ENCODE measurements at regions not wholly inside any gene's neighbourhood (a gene's known extent, or its start where the extent isn't known, plus 50 kb on each side); places are given as distances from the start of the nearest gene placed in this dataset.

GRCh38 chr2:2688254-2688653, 357.2 kb upstream of the MYT1L start:
- no peak for DNase-seq (ENCODE audit: extremely low spot score)
- no peak for TF ChIP-seq CTCF (IDR thresholded peaks at IDR 0.05; ENCODE audit: control extremely low read depth, extremely low read depth, low read depth, missing control alignments)
- ChIA-PET POLR2A (no interaction called here), CTCF (no interaction called here)

DNA sequence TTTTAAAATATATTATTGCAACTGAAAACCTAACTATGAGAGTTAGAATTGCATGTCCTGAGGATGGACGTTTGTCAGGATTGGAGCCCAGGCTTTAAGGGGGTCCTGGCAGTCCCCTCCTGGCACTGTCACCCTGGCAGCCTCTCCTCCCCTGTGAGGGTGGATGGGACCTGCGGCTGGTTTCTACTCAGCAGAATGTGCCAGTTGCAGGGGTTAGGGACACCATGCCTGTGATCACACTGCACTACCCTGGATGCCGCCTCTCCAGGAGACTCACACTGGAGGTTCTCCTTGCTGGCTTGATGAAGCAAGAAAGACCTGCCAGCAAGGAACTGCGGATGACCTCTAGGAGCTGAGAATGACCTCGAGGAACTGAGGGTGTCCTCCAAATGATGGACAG, 356.7 kb upstream of the MYT1L start:
- no peak for DNase-seq (ENCODE audit: extremely low spot score)
- TF ChIP-seq CTCF (IDR thresholded peaks at IDR 0.05; ENCODE audit: control extremely low read depth, extremely low read depth, low read depth, missing control alignments), result no peak
- POLR2A ChIA-PET, result no interaction called here
- CTCF ChIA-PET, result no interaction called here

GRCh38 chr2:2686222-2686621, 355.1 kb upstream of the MYT1L start:
- no peak for TF ChIP-seq CTCF (IDR thresholded peaks at IDR 0.05; ENCODE audit: control extremely low read depth, extremely low read depth, low read depth, missing control alignments)
- DNase-seq (ENCODE audit: extremely low spot score), result no peak
- ChIA-PET POLR2A (no interaction called here), CTCF (no interaction called here)

DNA sequence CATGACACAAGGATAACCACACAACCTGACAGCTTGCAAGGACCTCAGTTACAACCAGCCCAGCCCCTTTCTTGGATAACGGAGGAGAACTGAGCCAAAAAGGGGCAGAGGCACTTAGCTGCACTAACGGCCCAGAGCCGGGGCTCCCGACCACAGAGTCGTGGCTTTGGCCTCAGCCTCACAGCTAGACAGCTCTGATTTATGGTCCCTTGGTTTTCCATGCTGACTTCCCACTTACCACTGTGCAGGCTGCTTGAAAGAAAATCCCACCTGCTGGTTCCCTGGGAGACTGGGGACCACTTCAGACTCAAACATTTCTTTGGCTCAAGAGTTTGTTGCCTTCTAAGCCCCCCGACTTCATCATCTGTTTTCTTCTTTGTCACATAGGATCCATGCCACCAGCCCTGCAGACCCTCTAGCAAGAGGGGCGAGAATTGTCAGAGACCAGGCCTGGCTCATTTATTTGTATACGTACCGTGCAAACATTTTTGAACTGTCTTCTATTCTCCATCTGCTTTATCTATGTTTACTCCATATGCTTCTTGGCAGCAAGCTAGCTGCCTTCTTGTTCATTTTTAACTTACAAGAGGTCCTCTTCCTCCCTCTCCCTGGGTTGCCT, 352.6 kb upstream of the MYT1L start:
- DNase-seq (ENCODE audit: extremely low spot score), result no peak
- TF ChIP-seq CTCF (IDR thresholded peaks at IDR 0.05; ENCODE audit: control extremely low read depth, extremely low read depth, low read depth, missing control alignments), result no peak
- ChIA-PET POLR2A (no interaction called here), CTCF (no interaction called here)

- TF ChIP-seq CTCF (IDR thresholded peaks at IDR 0.05; ENCODE audit: control extremely low read depth, extremely low read depth, low read depth, missing control alignments), result no peak
- POLR2A ChIA-PET, result no interaction called here
These were observed 351.7 kb upstream of the MYT1L start for GRCh38 chr2:2682700-2683342.

DNA sequence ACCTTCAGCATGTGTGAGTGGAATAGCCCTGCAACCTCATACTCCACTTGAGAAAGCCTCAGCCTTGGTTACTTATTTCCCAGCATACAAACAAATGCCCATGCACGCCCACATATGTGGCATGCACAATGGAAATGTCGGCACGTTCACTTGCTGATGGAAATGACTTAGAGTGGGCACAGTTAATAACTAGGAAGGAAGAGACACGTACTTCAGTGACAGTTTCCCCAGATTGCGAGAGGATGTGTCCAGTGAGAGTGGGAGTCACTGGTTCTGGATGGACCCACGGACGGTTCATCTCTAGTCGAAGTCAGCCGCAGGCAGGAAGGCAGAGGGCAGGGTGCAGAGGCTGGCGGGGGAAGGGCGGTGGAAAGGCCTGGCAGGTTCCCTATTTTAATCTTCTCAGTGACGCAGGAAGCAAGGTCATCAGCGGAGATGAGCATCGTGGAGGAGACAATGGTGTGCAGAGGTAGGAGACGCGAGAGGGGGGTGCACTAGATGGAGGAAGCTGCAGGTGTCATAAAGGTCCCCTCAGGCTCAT, 350.7 kb upstream of the MYT1L start:
- ChIA-PET POLR2A (no interaction called here), CTCF (no interaction called here)
- no peak for TF ChIP-seq CTCF (IDR thresholded peaks at IDR 0.05; ENCODE audit: control extremely low read depth, extremely low read depth, low read depth, missing control alignments)
- no peak for DNase-seq (ENCODE audit: extremely low spot score)

More at GRCh38 chr2:2682700-2683342, 351.7 kb upstream of the MYT1L start:
- CTCF ChIA-PET, result no interaction called here
- no peak for DNase-seq (ENCODE audit: extremely low spot score)
